MM.1S (cell line): ENCODE measurements at regions not wholly inside any gene's neighbourhood (a gene's known extent, or its start where the extent isn't known, plus 50 kb on each side); places are given as distances from the start of the nearest gene placed in this dataset.

ENCODE experiments used
- DNase-seq: peaks from one replicate; pipeline ENCODE4 v3.0.0-alpha.2; 2015
- H2AFZ ChIP-seq: fragments of 300-600 bp; sonication (generic); 2 replicates; pipeline ENCODE4 v1.6.0; 2016; ENCODE audit warnings: antibody characterized with exemption, low read length
- H3F3A ChIP-seq: fragments of 300-600 bp; sonication (generic); 2 replicates; pipeline ENCODE4 v1.6.1; 2016; ENCODE audit warnings: mild to moderate bottlenecking, antibody characterized with exemption, low read length, moderate library complexity, mixed read lengths; ENCODE audit not compliant: insufficient read depth
- H3K27ac ChIP-seq: fragments of 300-600 bp; sonication (generic); 2 replicates; pipeline ENCODE4 v1.5.1; 2016; ENCODE audit warnings: mild to moderate bottlenecking, low read length
- H3K27me3 ChIP-seq: fragments of 300-600 bp; sonication (generic); replicated peaks from 2 replicates; pipeline ENCODE4 v1.6.0; 2016; ENCODE audit warnings: low read length; ENCODE audit not compliant: insufficient read depth
- H3K36me3 ChIP-seq: fragments of 300-600 bp; sonication (generic); replicated peaks from 2 replicates; pipeline ENCODE4 v1.6.1; 2016; ENCODE audit warnings: mild to moderate bottlenecking, low read length, mixed read lengths; ENCODE audit not compliant: insufficient read depth
- H3K4me1 ChIP-seq: fragments of 300-600 bp; sonication (generic); 2 replicates; pipeline ENCODE4 v1.6.1; 2016; ENCODE audit warnings: low read length, mixed read lengths
- H3K4me2 ChIP-seq: fragments of 300-600 bp; sonication (generic); 2 replicates; pipeline ENCODE4 v1.6.0; 2016; ENCODE audit warnings: low read depth, low read length
- H3K4me3 ChIP-seq: fragments of 300-600 bp; sonication (generic); 2 replicates; pipeline ENCODE4 v1.5.1; 2016; ENCODE audit warnings: low read length, mixed read lengths
- H3K79me2 ChIP-seq: fragments of 300-600 bp; sonication (generic); 2 replicates; pipeline ENCODE4 v1.6.1; 2016; ENCODE audit warnings: mixed run types, low read length, mixed read lengths
- H3K9ac ChIP-seq: fragments of 300-600 bp; sonication (generic); 2 replicates; pipeline ENCODE4 v1.6.1; 2016; ENCODE audit warnings: low read length, mixed read lengths
- H3K9me2 ChIP-seq: fragments of 300-600 bp; sonication (generic); replicated peaks from 2 replicates; pipeline ENCODE4 v1.6.1; 2016; ENCODE audit warnings: mild to moderate bottlenecking, low read length, mixed read lengths; ENCODE audit not compliant: insufficient read depth
- H3K9me3 ChIP-seq: fragments of 300-600 bp; sonication (generic); replicated peaks from 2 replicates; pipeline ENCODE4 v1.6.1; 2016; ENCODE audit warnings: mild to moderate bottlenecking, low read length, mixed read lengths; ENCODE audit not compliant: insufficient read depth
- H4K20me1 ChIP-seq: fragments of 300-600 bp; sonication (generic); 2 replicates; pipeline ENCODE4 v1.6.1; 2016; ENCODE audit warnings: mild to moderate bottlenecking, low read length, moderate library complexity, mixed read lengths; ENCODE audit not compliant: insufficient read depth
- EZH2 ChIP-seq: fragments of 300-600 bp; sonication (generic); optimal IDR thresholded peaks from 2 replicates; pipeline ENCODE3; 2017; ENCODE audit warnings: low read depth, mild to moderate bottlenecking, antibody characterized with exemption, low read length, mixed read lengths
- EZH2phosphoT487 ChIP-seq: fragments of 300-600 bp; sonication (generic); IDR thresholded peaks from 2 replicates; pipeline ENCODE4 v1.6.1; 2018; ENCODE audit warnings: antibody characterized with exemption, low read length
- TF ChIP-seq, protein P1 (sequence below): fragments of 300-600 bp; sonication (generic); IDR thresholded peaks from 2 replicates; pipeline ENCODE4 v1.5.1; 2016; ENCODE audit warnings: antibody characterized with exemption, low read length, mixed read lengths

DNA sequence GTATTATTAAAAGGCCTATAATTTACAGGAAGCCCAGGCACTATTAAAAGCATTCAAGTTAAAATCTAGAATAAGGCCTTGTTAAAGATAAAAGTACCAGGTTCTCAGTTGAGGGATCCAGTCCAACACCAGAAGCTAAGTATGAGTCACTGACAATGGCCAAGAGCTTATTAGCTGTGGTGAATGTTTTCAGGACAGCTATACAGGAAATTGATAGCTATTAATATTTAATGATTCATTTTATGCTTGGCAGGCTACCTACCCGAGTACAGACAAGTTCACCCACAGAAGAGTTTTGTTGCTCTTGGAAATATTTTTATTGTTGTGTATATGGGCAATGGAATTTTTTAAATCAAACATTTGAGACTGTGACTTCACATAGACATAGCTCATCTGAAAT, 729.6 kb upstream of the ZNF804A start:
- Histone ChIP-seq H3F3A (no peaks in the 10 kb centered on the region), H3K9me2 (no peaks in the 10 kb centered on the region), H3K9ac (no peak overlapping the region), H3K79me2 (no peaks in the 10 kb centered on the region), H2AFZ (no peak overlapping the region), H3K36me3 (no peaks in the 10 kb centered on the region), H4K20me1 (no peaks in the 10 kb centered on the region), H3K4me3 (no peak overlapping the region), H3K4me1 (no peaks in the 10 kb centered on the region), H3K27ac (no peak overlapping the region), H3K27me3 (no peaks in the 10 kb centered on the region), H3K4me2 (no peak overlapping the region), H3K9me3 (no peaks in the 10 kb centered on the region)
- DNase-seq: no peak
- no peak for TF ChIP-seq EZH2
- no peak for TF ChIP-seq EZH2phosphoT487
- TF ChIP-seq, protein P1, sequence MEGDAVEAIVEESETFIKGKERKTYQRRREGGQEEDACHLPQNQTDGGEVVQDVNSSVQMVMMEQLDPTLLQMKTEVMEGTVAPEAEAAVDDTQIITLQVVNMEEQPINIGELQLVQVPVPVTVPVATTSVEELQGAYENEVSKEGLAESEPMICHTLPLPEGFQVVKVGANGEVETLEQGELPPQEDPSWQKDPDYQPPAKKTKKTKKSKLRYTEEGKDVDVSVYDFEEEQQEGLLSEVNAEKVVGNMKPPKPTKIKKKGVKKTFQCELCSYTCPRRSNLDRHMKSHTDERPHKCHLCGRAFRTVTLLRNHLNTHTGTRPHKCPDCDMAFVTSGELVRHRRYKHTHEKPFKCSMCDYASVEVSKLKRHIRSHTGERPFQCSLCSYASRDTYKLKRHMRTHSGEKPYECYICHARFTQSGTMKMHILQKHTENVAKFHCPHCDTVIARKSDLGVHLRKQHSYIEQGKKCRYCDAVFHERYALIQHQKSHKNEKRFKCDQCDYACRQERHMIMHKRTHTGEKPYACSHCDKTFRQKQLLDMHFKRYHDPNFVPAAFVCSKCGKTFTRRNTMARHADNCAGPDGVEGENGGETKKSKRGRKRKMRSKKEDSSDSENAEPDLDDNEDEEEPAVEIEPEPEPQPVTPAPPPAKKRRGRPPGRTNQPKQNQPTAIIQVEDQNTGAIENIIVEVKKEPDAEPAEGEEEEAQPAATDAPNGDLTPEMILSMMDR: no peak

DNA sequence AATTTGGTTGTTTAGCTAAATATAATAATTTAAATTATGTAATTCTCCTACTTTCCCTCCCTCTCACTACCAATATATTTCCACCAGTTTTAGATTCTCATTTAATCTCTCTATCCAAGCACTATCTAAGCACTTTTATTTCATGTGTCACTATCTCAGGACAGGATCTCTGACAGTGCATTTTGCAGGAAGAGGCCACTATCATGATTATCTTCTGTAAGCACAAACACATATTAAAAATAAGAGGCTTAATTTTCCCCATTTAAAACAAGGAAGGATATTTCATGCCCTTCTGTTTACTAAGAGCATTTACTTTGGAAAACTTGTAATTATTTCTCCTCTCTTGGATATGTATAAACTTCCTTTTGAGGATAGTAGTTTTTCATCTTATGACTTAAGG, 726.2 kb upstream of the ZNF804A start:
- Histone ChIP-seq H3K4me2 (no peak overlapping the region), H3K9ac (no peak overlapping the region), H3K4me3 (no peak overlapping the region), H3K79me2 (no peaks in the 10 kb centered on the region), H4K20me1 (no peaks in the 10 kb centered on the region), H3K9me2 (no peaks in the 10 kb centered on the region), H3K27me3 (no peaks in the 10 kb centered on the region), H3K36me3 (no peaks in the 10 kb centered on the region), H3K9me3 (no peaks in the 10 kb centered on the region), H3K27ac (no peak overlapping the region), H3K4me1 (no peaks in the 10 kb centered on the region), H3F3A (no peaks in the 10 kb centered on the region), H2AFZ (no peak overlapping the region)
- no peak for DNase-seq
- TF ChIP-seq, protein P1: no peak
- TF ChIP-seq EZH2: no peak
- TF ChIP-seq EZH2phosphoT487: no peak

DNA sequence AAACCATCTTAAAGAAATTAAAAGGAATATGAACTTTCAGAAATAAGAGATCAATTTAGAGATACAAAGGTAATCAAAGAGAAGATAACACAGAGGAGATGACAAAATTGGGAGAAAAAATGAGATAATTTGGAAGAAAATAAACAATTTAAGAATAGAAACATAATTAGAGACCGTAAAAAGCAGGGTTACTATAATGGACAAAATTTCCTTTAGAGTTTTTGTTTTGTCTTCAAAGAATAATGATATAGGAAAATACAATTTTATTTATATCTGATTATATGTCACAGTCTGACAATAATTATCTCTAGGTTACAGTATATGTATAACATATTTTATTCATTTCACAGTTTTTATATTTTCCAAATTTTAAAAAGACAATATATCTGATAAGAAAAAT, 716.4 kb upstream of the ZNF804A start:
- Histone ChIP-seq H3K4me1 (no peaks in the 10 kb centered on the region), H3K79me2 (no peaks in the 10 kb centered on the region), H3K4me3 (no peak overlapping the region), H3K9ac (no peak overlapping the region), H3K4me2 (no peak overlapping the region), H4K20me1 (no peaks in the 10 kb centered on the region), H3F3A (no peaks in the 10 kb centered on the region), H2AFZ (no peak overlapping the region), H3K27ac (no peak overlapping the region), H3K9me2 (no peaks in the 10 kb centered on the region), H3K36me3 (no peaks in the 10 kb centered on the region), H3K27me3 (no peaks in the 10 kb centered on the region), H3K9me3 (no peaks in the 10 kb centered on the region)
- TF ChIP-seq, protein P1: no peak
- TF ChIP-seq EZH2: no peak
- DNase-seq: no peak
